NCI-H226 (cell line): ENCODE measurements at regions not wholly inside any gene's neighbourhood (a gene's known extent, or its start where the extent isn't known, plus 50 kb on each side); places are given as distances from the start of the nearest gene placed in this dataset.

Experiments used
- DNase-seq: peaks from one replicate; pipeline ENCODE4 v3.0.0-alpha.2; 2015

DNA sequence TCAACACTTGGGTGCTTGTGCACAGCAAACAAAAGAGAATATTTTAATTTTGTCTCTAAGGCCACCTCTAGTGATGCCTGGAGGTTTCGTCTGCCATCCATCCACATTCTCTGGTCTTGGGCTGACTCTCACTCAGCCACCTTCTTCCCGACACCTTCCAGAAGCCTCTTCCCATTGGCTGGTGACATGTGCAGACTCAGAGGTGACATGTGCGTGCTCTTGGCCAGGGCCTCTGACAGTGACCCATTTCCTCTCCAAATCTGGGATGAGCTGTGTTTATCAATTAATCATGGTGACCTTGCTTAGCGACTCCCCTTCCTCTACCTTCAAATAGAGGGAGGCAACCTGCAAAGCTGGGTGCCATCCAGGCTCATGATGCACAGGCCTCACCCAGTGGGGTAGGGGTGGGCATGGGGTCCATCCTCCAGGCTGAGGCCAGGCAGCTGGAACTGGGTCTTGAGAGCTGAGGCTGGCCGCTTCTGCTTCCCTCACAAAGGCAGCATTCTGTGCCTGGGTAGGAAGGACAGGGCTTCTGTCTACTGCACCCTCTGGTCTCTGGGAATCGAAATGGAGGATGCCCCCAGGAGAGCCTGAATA lies 91.8 kb downstream of the DHCR7 start:
- no peak for DNase-seq

DNA sequence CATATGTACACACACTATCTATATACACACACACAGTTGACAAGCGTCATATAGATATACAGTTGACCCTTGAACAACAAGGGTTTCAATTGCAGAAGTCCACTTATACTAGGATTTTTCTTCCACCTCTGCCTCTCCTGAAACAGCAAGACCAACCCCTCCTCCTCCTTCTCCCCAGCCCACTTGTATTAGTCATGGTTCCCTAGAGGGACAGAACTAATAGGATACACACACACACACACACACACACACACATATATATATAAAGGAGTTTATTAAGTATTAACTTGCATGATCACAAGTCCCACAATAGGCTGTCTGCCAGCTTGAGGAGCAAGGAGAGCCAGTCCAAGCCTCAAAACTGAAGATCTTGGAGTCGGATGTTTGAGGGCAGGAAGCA lies 92.9 kb downstream of the DHCR7 start:
- DNase-seq: no peak

DNA sequence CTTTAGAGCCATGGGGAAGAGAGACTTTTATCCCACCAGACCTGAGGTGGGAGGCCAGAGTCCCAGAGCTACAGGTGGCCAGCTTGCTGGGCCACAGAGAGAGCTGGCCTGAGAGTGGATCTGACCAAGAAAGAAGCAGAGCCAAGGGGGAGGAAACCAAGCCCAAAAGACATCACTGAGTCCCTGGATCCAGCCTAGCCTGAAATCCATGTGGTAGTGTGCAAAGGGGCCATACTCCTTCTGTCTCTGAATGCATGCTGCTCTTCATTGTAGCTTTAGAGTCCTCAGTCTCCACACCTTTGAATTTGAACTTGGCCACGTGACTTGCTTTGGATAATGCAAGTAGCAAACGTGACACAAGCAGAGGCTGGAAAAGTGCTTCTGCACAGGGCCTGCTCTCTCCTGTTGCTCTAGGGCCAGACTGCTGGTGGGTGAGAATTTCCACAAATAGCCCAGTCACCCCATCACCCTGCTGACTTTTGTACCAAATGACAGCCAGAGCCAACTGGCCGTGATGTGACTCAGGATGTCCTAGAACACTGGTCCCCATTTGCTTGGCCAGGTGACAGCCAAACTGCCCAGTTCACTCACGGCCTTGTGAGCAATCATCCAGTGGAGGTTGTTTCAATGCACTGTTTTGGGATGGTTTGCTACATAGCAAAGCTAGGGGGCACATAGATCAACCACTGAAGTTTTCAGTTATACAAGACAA lies 93.6 kb downstream of the DHCR7 start:
- no peak for DNase-seq

DNA sequence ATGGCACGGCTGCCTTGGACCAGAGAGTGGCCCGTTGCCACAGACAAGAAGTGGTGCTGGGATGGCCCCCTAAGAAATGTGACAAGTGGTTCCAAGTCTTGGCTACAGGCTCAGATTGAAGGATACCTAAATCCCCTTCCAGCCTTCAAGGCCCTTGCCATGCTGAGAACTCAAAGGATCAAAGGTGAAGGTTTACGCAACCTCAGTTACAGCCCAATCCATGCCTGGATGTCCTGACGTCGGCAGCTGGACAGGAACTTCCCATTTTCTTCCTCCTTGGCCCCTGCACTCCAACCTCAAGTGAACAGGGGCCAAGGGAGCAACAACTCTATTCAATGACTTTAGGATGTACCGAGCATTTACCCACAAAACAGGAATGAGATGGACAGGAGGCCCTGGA lies 95.4 kb downstream of the DHCR7 start:
- no peak for DNase-seq

DNA sequence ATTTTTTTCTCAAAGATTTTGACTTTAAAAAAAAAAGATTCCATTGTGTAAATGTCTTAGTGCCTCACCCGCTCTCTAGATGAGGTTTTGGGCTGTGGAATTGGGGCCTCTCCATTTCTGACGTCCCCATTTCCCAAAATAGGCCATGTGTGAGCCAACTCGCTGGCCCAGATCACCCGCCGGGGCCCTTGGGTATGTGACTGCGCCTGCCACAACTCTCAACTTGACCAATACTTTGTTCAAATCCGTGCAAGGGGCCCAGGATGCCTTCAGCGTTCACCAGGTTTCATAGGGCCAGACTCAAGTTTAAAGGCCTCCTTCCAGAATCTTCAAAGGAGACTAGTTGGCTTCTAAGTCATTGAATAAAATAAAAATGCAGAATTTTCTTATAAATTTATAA lies 96.0 kb downstream of the DHCR7 start:
- no peak for DNase-seq

DNA sequence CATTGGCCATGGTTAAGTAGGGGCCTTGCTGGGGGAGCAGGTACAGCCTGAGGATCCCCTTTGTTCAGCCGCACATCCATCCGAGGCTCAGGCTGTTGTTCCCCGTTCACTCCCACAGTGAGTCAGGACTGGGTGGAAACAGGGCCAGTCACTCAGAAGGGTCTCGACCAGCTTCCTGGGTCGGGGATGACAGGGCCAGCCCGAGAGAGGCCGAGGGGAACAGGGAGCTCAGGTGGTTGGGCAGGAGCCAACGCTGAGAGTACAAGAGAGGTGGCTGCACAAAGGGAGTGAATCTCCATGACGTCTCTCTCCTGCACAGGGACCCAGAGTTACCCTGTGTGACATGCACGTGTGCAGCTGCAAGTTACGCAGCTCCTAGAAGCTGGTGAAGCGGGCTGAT lies 97.2 kb upstream of the SHANK2 start:
- no peak for DNase-seq

DNA sequence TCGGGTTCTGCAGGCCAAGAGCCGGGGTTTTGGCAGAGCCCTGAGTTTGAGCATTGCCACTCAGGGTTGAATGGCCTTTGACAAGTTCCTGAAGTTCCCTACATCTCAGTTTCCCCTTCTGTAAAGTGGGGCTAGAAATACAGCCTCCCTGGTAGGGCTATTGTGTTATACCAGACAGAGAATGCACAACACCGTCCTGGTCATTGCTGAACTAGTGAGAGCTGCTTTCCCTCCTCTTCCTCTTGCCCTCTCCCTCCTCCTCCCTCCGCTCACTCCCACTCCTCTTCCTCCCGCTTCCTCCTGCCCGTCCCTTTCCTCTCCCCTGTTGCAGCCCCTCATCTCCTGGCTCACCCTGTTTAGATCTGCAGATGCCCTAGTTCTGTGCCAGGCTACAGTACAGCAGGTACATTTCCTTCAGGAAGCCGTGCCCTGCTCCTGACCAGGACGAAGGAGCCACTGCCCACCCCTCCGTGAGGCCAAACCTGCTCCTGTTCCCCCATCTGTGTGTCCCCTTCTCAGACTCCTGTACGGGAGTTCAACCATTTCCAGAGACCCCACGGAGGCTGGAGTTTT lies 91.5 kb upstream of the SHANK2 start:
- DNase-seq: no peak

DNA sequence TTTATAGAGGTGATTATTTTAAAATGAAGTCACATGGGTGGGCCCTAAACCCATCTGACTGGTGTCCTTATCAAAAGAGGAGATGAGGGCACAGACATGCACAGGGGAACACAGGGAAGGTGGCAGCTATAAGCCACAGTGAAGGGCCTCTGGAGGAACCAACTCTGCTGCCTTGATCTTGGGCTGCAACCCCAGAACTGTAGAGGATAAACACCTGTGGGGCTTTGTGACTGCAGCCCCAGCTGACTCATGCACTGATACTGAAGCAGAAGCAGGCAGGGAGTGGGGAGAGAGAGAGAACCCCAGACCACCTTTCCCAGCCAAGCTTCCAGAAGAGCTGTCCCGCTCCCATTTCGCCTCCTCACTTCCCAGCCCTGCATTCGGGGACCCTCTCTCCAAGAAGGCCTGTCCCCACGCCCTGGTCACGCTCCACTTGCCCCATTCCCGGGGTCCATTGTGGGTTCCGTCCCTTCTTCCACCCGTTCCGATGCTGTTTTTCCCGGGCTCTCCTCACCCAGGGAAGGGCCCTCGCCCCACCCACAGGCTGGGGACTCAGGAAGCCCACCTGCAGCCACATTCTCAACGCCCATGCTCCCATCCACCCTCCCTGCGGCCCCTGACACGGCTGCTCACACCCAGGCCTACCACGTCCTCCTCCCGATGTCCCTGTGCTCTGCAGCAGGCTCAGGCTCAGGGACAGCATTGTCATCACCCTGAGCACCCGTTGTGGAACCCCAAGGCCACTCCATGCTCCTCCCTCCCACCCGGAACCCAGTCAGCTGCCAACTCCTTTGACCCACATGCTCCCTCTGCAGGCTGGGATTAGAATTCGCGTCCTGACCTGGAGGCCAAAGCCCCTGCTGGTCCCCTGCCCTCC lies 90.8 kb upstream of the SHANK2 start:
- DNase-seq: peak; percentile 19

DNA sequence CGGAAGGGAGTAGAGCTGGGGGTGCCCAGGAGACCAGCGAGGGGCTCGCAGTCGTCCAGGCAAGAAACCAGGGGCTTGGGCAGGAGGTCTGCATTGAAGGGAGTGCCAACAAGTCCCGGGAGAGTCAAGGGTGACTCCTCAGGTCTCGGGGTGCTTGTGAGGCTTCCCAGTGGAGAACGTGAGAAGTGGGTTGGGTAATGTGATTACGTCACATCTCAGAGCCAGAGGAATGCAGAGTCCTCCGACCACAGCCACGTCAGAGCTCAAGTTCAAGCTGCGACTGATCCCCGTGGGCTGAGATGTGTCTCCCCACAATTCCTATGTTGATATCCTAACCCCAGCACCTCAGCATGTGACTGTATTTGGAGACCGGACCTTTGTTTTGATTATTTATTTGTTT lies 89.7 kb upstream of the SHANK2 start:
- DNase-seq: peak; percentile 40

DNA sequence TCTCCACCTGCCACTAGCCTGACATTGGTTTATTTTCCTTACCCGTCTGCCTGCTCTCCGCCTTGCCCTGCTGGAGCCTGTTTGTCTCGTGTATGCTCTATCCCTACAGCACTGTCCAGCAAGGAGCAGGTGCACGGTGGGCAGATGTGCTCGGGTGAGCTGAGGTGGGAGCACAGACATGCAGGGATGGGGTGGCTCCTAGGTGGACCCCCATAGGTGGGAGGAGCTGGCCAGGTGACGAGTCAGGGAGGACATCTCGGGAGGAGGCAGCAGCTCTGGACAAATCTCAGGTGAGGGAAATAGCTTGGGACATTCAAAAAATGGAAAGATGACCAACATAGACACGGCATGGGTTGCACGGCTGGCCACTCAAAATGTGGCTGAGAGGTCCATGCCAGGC lies 89.2 kb upstream of the SHANK2 start:
- DNase-seq: no peak

DNA sequence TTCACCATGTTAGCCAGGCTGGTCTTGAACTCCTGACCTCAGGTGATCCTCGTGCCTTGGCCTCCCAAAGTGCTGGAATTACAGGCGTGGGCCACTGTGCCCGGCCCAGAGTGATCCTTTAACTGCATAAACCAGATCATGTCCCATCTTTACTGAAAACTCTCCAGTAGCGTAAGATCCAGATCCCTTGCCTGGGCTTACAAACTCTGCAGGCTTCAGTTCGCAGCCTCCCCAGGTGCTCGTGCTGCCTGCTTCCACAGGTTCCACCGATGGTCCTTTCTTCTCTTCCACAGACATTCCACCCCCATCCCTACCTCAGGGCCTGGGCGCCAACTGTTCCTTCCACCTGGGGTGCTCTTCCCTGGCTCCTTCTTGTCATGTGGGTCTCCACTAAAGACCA lies 88.8 kb upstream of the SHANK2 start:
- no peak for DNase-seq

DNA sequence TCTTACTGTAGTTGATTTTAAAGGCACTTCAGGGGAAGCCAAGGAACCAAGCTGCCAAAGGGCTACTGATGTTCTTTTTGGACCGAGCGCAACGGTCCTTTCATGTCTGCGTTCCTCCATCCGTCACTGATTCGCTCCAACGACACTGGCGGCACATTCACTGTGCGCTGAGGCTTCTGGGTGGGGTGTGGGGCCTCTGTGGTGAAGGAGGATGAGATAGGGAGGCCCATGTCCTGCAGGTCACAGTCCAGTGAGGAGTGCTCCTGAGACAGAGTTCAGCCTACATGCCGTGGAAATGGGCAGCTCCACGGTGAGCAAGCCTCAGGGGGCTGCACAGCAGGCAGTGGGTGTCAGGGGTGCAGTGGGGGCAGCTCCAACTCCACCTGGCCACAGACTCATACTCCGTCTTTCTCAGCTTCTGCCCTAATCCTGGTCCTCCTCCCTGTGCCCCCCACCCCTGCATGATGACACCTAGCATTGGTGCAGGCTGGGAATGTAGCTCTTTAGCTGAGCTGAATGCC lies 87.8 kb upstream of the SHANK2 start:
- DNase-seq: no peak

DNA sequence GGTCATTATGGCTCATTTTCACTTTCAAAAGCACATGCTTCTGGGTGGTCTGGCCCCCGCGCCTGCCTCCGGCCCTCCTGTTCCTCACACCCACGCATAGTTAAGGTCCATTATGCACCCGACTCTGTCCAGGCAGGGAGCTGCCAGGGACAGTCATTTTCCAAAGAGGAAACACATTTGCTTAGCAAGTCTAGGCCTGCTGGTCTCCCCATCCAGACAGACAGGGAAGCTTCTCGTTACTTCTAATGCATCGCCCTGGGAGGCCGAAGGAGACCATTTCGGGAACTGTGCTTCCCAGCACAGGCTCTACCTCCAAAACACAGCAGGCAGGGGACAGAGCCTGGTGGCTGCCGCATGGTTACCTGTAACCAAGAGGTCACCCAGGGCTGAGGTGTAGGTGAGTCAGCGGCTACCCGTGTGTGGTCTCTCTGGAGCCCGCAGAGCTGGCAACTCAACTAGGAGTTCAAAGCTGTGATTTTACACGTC lies 87.1 kb upstream of the SHANK2 start:
- DNase-seq: no peak

DNA sequence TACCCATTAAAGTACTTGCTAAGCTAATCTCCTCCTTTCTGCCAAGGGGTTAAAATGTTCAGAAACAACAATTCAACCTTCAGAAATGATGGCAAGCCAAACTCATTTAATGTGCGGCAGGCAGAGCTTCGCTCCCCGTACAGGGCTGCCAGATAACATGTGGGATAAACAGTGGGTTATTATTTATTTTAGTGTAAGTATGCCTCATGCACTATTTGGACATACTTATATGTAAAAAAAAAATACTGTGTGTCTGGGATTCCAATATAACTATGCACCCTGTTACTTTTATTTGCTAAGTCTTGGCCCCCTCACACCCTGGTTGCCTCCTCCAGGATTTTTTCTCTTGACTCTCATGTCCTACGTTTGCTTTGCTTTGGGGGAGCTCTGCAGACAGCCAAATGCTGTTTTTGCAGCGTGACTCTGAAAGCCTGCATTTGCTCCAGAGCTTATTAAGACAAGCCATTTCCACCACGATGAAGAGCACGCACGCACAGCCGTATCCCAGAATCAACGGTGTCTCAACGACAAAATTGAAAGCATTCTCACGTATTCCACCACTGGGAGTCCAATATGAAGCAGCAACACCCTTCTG lies 86.5 kb upstream of the SHANK2 start:
- DNase-seq: no peak

DNA sequence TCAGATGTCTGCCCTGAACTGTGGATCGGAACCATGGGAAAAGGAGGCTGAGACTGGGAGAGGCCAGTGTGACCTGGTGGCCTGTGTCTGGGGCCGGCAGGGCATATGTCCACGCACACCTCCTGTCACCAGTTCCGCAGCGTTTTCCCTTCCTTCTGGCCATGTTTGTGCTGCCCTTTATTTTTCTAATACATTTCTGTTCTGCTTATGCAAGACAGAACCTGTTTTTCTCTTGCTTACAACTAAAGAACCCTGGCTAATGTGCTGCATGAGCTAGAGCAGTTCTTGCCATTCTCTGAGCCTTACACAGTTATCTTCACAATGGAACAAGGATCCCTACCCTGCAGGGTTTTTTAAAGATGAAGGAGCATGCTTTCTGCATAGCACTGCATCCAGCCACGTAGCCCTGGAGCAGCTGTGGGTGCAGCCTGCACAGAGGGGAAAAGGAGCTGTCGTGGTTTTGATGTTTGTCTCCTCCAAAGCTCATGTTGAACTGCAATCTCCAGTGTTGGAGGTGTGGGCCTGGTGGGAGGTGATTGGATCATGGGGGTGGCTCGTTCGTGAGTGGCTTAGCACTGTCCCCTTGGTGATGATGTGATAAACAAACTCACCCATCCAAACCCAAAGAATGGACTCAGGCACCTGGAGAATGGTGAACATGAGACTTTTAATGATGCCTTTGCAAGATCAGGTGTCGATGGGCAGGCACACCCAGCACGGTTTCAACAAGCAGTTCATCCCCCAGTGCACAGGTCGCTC lies 84.8 kb upstream of the SHANK2 start:
- no peak for DNase-seq

DNA sequence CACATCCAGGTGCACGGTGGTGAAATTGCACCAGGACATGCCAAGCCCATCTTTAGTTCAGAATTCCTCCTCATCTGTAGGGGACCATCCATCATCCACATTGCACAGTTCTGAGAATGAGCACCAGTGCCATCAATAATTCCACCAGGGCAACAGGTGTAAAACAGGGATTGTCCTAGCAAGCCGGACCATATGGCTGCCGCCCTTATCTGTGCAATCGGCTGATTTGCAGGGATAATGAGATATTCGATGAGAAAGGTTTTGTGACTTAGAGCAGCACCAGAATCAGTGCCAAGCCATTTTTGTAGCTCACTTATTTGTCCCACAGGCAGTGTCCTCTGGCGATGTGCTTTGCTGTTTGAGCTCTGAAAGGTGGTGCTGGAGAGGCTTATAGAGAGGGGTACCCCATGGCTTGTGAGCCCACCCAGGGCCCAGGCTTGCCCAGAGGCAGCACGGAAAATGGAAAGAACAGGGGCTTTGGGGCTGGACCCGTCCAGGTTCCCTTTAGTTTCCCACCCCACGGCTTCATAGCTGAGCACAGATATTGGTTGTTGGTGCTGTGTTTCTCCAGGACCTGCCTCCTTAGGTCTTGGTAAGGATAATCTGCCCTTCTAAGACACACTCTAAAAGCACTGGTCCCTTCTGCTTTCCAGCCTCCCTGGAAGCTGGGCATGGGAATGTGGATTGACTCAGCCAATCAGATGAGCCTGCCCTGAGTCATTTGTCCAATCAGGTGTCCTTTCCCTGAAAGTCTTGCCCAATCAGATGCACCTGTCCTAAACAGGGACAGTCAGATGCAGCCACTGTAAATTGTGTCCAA lies 84.0 kb upstream of the SHANK2 start:
- no peak for DNase-seq

DNA sequence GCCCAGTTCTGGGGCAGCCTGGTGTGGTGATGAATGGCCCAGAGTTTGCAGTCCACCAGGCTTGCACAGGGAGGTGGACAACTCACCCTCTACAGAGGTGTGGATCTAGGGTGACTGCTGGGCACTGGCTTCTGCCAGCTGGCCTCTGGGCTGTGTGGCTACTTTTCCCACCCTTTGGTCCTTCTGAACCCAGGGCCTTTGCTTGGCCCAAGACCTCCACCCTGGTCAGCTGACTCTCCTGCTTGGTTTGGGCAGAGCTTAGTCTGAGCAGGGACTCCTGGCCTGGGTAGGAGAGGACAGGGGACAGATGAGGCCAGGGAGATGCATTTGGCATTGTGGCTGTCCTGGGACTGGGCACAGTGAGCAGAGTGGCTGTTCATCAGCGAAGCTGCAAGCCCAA lies 83.0 kb upstream of the SHANK2 start:
- no peak for DNase-seq

DNA sequence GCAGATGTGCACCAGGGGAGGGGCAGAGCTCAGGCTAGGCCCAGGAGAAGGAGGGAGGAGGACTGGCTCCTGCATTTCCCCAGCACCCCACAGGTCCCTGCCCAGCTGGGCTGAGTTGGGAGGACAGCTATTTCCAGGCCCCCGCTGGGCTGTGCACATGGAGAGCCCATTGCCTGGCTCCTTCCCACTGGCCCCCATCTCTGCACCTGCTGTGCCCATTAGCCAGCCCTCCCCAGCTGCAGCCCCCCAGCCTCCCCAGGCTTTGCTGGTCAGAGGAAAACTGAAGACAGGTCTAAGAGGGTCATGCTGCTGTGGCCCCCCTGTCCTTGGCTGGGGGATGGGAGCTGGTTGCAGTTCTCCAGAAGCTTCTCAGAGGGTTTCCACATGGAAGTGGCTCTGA lies 81.8 kb upstream of the SHANK2 start:
- no peak for DNase-seq

DNA sequence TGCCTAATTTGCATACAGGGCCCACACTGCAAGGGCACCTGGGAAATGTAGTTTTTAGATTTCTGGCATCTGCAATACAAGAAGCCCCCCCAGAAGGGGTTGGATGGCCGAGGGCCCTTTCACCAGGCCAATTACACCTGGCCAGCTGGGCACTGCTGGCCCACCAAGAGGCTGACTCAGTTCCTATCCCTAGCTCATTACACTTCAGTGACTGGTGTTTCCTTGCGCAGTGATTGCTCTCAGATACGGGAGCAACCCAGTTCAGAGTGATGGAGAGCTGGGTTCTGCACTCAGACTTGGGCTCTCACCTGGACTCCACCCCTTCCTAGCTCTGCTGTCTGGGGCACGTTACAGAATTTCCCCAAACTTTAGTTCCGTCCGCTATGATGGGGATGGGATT lies 81.1 kb upstream of the SHANK2 start:
- DNase-seq: no peak

DNA sequence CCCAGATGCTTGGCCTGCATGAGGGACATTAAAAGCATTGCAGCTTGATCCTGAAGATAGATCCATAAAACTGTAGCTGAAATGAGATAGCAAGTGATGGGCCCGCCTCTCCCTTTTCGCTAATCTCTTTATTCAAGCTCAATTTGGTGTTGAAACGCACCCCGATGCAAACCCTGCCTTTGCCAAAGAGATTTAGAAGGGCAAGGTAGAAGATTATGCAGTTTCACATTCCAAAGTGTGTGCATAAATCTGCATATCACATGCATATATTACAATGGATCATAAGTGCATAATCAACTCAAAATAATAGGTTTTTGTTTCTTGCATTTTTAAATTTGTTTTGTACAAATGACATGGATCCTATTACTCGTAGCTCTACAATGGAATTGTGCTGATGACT lies 80.1 kb upstream of the SHANK2 start:
- DNase-seq: no peak

DNA sequence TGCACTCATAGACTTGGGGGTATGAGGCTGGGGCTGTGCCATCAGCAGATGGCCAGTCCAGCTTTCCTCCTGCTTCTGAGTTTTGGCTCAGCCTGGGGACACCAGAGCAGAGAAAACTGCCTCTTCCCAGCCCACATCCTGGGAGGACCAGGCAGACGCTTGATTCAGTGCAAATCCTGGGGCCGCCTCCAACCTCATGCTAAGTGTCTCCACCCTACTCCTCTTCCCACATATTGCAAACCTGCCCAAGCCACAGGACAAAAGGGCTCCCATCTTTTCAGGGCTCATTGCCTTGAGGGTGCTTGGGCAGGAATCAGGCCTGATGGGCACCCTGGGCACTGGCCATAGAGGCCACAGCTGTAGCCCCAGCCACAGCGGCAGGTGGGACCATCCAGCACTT lies 79.7 kb upstream of the SHANK2 start:
- DNase-seq: no peak
